ENCODE measurements at regions not wholly inside any gene's neighbourhood (a gene's known extent, or its start where the extent isn't known, plus 50 kb on each side); places are given as distances from the start of the nearest gene placed in this dataset.

DNA sequence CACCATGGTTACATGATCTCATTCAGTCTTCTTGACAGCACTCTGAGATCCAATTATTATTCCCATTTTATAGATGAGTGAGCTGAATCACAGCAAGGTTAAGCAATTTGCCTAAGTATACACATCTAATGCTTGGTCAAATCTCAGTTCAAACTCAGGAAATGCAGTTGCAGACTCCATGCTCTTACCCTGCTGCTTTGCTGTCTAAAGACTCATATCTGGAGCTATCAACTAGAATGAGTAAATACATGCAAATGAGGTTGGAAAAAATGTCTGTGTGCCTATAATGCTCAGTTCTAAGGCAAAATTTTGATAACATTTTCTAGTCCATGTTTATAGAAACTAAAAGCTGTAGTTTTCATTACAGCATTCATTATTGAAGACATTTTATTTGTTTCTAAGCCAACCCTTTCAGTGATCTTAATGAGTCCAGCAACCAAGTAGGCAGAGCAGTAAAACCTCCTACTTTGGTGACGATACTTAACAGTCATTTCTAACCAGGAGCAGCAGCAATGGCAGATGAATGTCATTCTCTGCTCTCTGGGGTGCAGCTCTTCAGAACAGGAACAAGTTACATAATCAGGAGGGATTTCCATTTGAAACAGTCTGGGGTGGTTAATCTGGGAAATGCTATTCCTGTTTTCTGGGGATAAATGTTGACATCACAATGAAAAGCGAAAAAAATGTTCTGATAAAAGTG is 396.8 kb upstream of the UBE2E3 start:
- no peak for DNase-seq (ENCODE audit: insufficient read length, low spot score)
- no peak for TF ChIP-seq POLR2A (IDR thresholded peaks at IDR 0.05; ENCODE audit: low read depth, low read length)
- FAIRE-seq: no peak

DNA sequence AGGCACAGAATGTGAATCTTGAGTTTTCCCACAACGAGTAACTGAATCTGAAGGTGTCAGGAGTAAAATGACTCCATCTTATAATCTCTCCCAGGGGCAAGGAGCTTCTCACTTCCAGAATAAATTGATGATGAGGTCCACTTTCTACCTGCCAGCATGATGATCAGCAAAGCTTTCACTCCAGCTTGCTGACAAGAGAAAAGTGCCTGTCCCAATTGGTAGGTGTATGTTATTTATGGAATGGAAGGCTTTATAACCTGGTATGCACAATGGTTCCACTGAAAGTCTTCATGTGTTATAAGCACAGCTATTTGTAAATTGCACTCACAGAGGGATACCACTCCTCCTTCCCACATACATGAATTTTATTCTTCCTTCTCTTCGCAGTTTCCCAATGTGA is 401.0 kb upstream of the UBE2E3 start:
- peak; percentile 36 for FAIRE-seq
- no peak for DNase-seq (ENCODE audit: insufficient read length, low spot score)
- TF ChIP-seq POLR2A (IDR thresholded peaks at IDR 0.05; ENCODE audit: low read depth, low read length): no peak

DNA sequence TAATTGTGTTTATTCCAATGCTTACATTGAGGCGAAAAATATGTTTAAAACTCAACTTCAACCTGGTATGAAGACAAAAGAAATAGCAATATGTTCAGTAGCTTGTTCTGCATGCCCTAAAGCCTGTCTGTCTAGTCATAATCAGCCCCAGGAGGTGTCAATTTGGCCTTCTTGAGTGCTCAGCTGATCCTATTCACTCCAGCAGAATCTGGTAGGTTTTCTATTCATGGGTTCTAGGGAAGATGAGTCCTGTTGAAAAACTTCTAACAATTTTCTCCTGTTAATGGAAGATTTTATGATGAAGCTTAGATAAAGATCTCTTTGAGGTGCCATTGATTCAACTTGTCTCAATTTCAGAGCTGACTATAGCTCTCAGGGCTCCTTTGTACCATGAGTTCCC is 402.0 kb upstream of the UBE2E3 start:
- DNase-seq (ENCODE audit: insufficient read length, low spot score) (no peak), FAIRE-seq (no peak)
- TF ChIP-seq POLR2A (IDR thresholded peaks at IDR 0.05; ENCODE audit: low read depth, low read length): no peak

DNA sequence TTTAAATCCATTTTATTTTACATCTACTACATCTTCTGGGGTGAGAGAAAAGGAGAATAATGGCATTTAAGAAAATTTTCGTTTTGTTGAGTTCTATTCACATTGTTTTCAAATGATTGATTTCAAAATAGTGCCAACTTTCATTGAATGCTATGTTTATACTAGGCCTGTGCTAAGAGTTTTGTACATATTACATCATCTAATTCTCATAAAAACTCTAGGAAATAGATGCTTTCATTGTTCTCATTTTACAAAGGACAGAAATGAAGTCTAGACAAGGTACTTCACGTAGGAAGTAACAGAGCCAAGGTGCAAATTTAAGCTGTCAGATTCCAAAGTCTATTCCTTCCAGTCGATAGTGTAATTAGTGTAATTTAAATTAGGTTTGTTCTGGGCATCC is 402.8 kb upstream of the UBE2E3 start:
- no peak for TF ChIP-seq POLR2A (IDR thresholded peaks at IDR 0.05; ENCODE audit: low read depth, low read length)
- DNase-seq (ENCODE audit: insufficient read length, low spot score): no peak
- no peak for FAIRE-seq

DNA sequence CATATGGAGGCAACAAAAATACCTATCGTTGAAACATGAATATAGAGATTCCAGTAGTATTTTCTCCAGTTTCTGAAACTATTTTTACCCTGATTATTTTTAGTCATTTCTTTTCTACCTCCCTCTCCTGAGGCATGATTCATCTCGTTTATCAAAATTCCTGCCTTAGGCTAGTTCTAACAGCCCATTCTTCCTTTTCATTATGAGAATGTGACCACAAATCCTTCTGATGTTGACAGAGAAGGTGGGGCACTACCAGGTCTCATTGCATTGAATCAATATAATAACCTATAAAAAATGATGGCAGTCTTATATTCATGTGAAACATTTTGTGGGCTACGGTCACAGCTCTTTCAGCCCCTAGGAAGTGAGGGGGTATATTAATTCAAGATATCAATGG is 406.5 kb upstream of the UBE2E3 start:
- FAIRE-seq: no peak
- peak; percentile 1 for DNase-seq (ENCODE audit: insufficient read length, low spot score)
- no peak for TF ChIP-seq POLR2A (IDR thresholded peaks at IDR 0.05; ENCODE audit: low read depth, low read length)

DNA sequence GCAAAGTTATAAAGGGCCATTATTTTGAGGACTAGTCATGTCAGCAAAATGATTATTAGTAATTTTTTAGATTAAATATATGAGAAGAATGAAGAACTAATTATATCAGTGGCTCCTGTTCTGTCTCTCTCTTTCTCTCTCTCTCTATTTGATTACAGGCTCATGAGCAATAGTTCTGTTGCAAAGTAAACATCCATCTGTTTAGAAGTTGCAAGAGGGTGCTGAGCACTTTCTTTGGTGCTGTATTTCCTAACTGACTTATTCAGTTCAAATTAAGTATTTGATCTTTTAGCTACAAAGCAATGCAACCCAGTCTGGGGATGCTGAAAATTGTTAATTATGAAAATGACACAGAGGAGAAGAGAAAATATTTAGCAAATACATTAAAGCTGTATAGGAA is 408.1 kb upstream of the UBE2E3 start:
- no peak for TF ChIP-seq POLR2A (IDR thresholded peaks at IDR 0.05; ENCODE audit: low read depth, low read length)
- FAIRE-seq (no peak), DNase-seq (ENCODE audit: insufficient read length, low spot score) (no peak)

DNA sequence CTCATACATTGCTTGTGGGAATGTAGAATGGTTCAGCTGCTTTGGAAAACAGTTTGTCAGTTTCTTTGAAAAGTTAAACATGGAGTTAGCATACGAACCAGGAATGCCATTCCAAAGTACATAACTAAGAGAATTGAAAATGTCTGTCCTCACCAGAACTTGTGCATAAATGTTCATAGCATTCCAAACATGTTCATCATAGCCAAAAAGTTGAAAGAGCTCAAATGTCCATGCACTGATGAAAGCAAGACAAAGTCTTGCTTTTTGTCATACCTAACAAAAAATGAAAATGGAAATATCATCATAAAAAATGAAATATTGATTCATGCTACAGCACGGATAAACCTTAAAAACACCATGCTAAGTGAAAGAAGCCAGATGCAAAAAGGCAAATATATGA is 408.8 kb upstream of the UBE2E3 start:
- no peak for TF ChIP-seq POLR2A (IDR thresholded peaks at IDR 0.05; ENCODE audit: low read depth, low read length)
- DNase-seq (ENCODE audit: insufficient read length, low spot score) (no peak), FAIRE-seq (peak; percentile 68)

DNA sequence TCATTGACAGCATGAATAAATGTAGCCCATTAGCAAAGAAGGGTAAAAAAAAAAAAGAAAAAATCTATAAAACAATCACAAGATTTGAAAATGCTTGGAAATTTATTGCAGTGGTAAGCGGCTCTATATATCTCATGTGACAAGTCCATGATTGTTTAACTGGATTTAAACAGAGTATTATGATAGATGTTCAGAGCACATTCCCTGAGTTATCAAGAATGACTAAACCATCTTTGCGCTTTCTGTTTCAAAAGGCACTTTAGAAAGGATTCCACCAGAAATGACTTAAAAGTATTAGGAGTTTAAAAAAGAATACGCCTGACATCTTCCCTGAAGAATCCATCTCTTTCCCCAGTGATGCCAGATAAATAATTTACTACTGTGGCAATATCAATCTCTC is 409.5 kb upstream of the UBE2E3 start:
- DNase-seq (ENCODE audit: insufficient read length, low spot score): no peak
- FAIRE-seq: no peak
- no peak for TF ChIP-seq POLR2A (IDR thresholded peaks at IDR 0.05; ENCODE audit: low read depth, low read length)

DNA sequence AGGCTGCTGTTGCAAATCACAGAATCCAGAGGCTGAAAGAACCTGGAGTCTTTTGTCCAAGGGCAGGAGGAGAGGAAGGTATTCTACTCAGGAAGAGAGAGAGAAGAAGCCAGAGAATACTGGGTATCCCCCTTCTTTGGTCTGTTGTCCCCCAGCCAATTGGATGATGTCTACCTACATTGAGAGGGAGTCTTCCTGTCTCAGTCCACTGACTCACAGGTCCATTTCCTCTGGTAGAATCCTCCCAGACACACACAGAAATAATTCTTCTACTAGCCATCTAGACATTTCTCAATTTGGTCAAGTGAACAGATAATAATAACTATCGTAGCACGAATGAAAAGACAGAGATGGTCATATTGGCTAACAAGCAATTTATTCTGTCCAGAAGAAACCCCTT is 416.4 kb upstream of the UBE2E3 start:
- DNase-seq (ENCODE audit: insufficient read length, low spot score): no peak
- no peak for TF ChIP-seq POLR2A (IDR thresholded peaks at IDR 0.05; ENCODE audit: low read depth, low read length)
- FAIRE-seq: peak; percentile 50

DNA sequence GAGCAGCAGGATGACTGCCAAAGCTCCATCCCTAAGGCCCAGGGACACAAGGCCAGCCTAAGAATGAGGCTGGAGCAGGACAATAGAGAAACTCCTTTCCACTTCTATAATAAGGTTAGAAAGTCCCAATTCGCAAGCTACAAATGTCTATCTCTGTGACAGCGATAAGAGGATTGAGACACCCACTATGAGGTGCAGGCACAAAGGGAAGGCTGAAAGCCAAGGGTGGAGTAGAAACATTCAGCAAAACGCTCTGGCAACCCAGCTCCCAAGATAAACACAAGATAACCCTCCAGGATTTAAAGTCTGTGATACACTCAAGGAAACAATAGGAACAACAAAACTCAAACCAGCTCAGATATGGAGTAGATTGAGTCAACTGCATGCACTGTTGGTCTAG is 418.0 kb upstream of the UBE2E3 start:
- FAIRE-seq (peak; percentile 41), DNase-seq (ENCODE audit: insufficient read length, low spot score) (no peak)
- TF ChIP-seq POLR2A (IDR thresholded peaks at IDR 0.05; ENCODE audit: low read depth, low read length): no peak

DNA sequence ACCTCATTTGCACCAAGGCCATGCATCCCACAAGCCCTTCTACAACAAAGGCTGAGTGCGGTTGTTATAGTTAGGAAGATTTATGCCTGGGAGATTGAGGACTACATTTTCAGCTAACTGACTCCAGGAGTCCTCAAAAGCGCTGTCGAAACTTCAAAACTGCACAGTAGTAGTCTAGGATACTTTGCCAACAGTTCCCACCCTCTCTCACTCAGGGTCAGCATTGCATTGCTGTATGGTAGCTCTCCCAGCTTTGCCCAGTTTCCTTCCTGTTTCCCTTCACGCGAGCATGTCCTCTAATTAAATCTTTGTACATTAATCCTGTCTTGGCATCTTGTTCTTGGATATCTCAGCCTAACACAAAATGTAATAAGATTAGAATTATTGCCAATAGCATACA is 420.6 kb upstream of the UBE2E3 start:
- peak; percentile 6 for FAIRE-seq
- no peak for DNase-seq (ENCODE audit: insufficient read length, low spot score)
- no peak for TF ChIP-seq POLR2A (IDR thresholded peaks at IDR 0.05; ENCODE audit: low read depth, low read length)

DNA sequence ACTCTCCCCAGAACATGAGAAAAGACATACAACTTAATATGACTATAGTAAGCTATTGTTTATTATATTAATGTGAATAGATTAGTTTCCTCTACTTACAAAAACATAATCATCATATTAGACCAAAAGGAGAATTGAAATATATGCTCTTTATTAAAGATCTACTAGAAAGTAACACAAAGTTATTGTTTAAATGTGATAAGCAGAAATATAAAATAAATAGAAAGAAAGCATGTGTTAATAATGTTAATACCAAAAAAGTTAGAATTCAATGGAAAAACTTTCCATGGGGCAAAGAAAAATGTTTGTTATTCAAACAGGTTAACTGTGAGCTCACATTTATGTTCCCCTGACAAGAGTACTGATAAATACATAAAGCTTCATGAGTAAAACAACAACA is 421.4 kb upstream of the UBE2E3 start:
- TF ChIP-seq POLR2A (IDR thresholded peaks at IDR 0.05; ENCODE audit: low read depth, low read length): no peak
- FAIRE-seq (no peak), DNase-seq (ENCODE audit: insufficient read length, low spot score) (no peak)

DNA sequence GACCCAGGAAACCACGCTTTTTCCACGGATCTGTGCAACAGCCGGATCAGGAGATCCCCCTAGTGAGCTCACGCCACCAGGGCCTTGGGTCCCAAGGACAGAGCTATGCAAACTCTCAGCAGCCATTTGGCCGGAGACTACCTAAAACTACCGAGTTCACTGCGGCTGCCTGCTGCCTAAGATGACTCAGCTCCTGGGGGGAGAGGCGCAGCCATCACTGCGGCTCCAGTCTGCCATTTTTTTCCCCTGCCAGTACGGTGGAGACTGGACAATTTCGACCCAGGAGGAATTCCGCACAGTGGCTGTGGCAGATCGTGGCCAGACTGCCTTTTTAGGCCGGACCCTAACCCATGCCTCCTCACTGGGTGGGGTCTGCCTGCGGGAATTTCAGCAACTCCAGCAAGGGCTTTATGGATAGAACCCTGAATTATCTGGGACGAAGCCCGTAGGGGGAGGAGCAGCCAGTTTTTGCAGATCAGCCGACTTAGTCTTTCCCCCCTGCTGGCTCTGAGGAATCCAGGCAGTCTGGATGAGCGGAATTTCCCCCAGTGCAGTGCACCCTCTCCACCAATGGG is 424.9 kb upstream of the UBE2E3 start:
- TF ChIP-seq POLR2A (IDR thresholded peaks at IDR 0.05; ENCODE audit: low read depth, low read length): no peak
- no peak for DNase-seq (ENCODE audit: insufficient read length, low spot score)
- no peak for FAIRE-seq

DNA sequence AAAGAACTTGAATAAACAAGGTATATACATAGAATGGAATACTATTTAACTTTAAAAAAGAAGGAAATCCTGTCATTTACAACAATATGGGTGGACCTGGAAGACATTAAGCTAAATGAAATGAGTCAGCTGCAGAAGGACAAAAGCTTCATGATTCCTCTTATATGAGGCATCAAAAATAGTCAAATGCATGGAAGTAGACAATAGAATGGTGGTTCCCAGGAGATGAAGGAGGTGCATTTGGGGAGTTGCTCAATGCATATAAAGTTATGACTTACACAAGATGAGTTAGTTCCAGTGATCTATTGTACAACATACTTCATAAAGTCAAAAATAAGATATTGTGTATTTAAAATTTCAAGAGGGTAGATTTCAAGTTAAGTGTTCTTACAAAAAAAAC is 426.1 kb upstream of the UBE2E3 start:
- DNase-seq (ENCODE audit: insufficient read length, low spot score): no peak
- no peak for FAIRE-seq
- no peak for TF ChIP-seq POLR2A (IDR thresholded peaks at IDR 0.05; ENCODE audit: low read depth, low read length)

DNA sequence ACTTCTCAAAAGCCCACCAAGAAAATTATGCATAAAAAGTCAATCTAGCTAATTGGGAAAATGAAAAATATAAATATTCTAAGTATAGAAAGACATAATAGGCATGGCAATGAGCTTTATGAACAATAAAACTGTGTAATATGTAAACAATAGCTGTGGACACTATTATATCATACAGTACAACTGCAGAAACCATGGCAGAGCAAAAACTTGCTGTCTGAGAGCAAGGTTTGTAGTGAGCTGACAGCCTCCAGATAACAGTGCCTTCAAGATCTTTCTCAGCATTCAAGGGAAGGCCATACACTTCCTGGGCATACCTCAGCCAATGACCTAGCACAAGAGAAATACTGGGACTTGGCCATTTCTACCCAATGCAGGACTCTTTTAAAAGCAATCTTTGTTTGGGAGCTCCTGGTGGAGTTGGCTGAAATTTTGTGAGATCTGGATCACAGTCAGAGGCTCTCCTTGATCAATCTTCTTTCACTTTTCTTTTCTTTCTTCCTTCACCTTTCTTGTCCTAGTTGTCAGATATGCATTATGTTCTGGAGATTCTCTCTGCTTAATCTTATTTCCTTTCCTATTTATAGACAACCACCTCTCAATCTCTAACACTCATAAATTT is 427.2 kb upstream of the UBE2E3 start:
- no peak for DNase-seq (ENCODE audit: insufficient read length, low spot score)
- TF ChIP-seq POLR2A (IDR thresholded peaks at IDR 0.05; ENCODE audit: low read depth, low read length): no peak
- no peak for FAIRE-seq

Measured in H54 (cell line).